Osteoblast (primary cell): ENCODE measurements at regions not wholly inside any gene's neighbourhood (a gene's known extent, or its start where the extent isn't known, plus 50 kb on each side); places are given as distances from the start of the nearest gene placed in this dataset.

Experiments
- DNase-seq: peaks from one replicate; pipeline ENCODE4 v3.0.0; 2011; ENCODE audit warnings: low spot score, mixed read lengths; ENCODE audit not compliant: insufficient read length; ENCODE audit errors: missing footprints
- H2AFZ ChIP-seq: 2 replicates; pipeline ENCODE4 v1.6.0; 2011; ENCODE audit warnings: mild to moderate bottlenecking, low read length
- H3K27ac ChIP-seq: 2 replicates; pipeline ENCODE4 v1.5.1; 2011; ENCODE audit warnings: mild to moderate bottlenecking, low read depth, low read length, moderate library complexity
- H3K27me3 ChIP-seq: 2 replicates; pipeline ENCODE4 v1.6.0; 2012; ENCODE audit warnings: mild to moderate bottlenecking, control low read depth, inconsistent platforms, low read length, moderate library complexity; ENCODE audit not compliant: insufficient read depth
- H3K36me3 ChIP-seq: 2 replicates; pipeline ENCODE4 v1.5.1; 2011; ENCODE audit warnings: mild to moderate bottlenecking, low read length, control low read depth, moderate library complexity; ENCODE audit not compliant: insufficient read depth
- H3K4me1 ChIP-seq: 2 replicates; pipeline ENCODE4 v1.5.1; 2011; ENCODE audit warnings: mild to moderate bottlenecking, low read length, control low read depth, moderate library complexity; ENCODE audit not compliant: insufficient read depth
- H3K4me2 ChIP-seq: 2 replicates; pipeline ENCODE4 v1.6.0; 2011; ENCODE audit warnings: mild to moderate bottlenecking, low read length; ENCODE audit not compliant: insufficient read depth
- H3K4me3 ChIP-seq: fragments of 200-600 bp; sonication (generic); 3 replicates; pipeline ENCODE4 v1.5.1; 2012; ENCODE audit warnings: mild to moderate bottlenecking, low read length, inconsistent platforms; ENCODE audit not compliant: insufficient read depth
- H3K79me2 ChIP-seq: 2 replicates; pipeline ENCODE4 v1.6.0; 2012; ENCODE audit warnings: mild to moderate bottlenecking, low read length, control low read depth, inconsistent platforms; ENCODE audit not compliant: insufficient read depth
- H3K9me3 ChIP-seq: 2 replicates; pipeline ENCODE4 v1.5.1; 2011; ENCODE audit warnings: low read depth, low read length, control low read depth
- H4K20me1 ChIP-seq: 2 replicates; pipeline ENCODE4 v1.6.0; 2012; ENCODE audit warnings: mild to moderate bottlenecking, low read length, control low read depth; ENCODE audit not compliant: insufficient read depth
- CTCF ChIP-seq: IDR thresholded peaks from 2 replicates; pipeline ENCODE4 v1.5.1; 2011; ENCODE audit warnings: mild to moderate bottlenecking, low read depth, low read length, moderate library complexity; ENCODE audit errors: extremely low read depth

GRCh38 chr4:135994360-135994759 lies 1537.9 kb downstream of the PCDH18 start:
- no peak for TF ChIP-seq CTCF
- Histone ChIP-seq H3K27me3 (no peaks in the 10 kb centered on the region), H3K4me3 (no peak overlapping the region), H3K27ac (no peak overlapping the region), H3K79me2 (no peaks in the 10 kb centered on the region), H2AFZ (no peak overlapping the region), H3K4me1 (no peaks in the 10 kb centered on the region), H3K4me2 (no peak overlapping the region), H4K20me1 (no peaks in the 10 kb centered on the region), H3K36me3 (no peaks in the 10 kb centered on the region), H3K9me3 (no peaks in the 10 kb centered on the region)
- no peak for DNase-seq

GRCh38 chr4:135976860-135977259 lies 1555.4 kb downstream of the PCDH18 start:
- H3K27ac ChIP-seq, result no peak overlapping the region
- TF ChIP-seq CTCF, result no peak
- no peaks in the 10 kb centered on the region for H3K79me2 ChIP-seq
- H3K36me3 ChIP-seq, result no peaks in the 10 kb centered on the region
- DNase-seq, result no peak
- H3K9me3 ChIP-seq, result no peaks in the 10 kb centered on the region
- H3K4me1 ChIP-seq, result no peaks in the 10 kb centered on the region
- H3K27me3 ChIP-seq, result no peaks in the 10 kb centered on the region
- H3K4me3 ChIP-seq, result no peak overlapping the region
- no peaks in the 10 kb centered on the region for H4K20me1 ChIP-seq
- no peak overlapping the region for H3K4me2 ChIP-seq
- H2AFZ ChIP-seq, result no peak overlapping the region

- no peak overlapping the region for H3K27ac ChIP-seq
- no peaks in the 10 kb centered on the region for H3K36me3 ChIP-seq
- DNase-seq, result no peak
- H3K4me2 ChIP-seq, result no peak overlapping the region
- no peak overlapping the region for H2AFZ ChIP-seq
- H3K4me1 ChIP-seq, result no peaks in the 10 kb centered on the region
- TF ChIP-seq CTCF, result no peak
- no peaks in the 10 kb centered on the region for H3K9me3 ChIP-seq
- no peak overlapping the region for H3K4me3 ChIP-seq
- no peaks in the 10 kb centered on the region for H3K27me3 ChIP-seq
- H4K20me1 ChIP-seq, result no peaks in the 10 kb centered on the region
- no peaks in the 10 kb centered on the region for H3K79me2 ChIP-seq
Observed at GRCh38 chr4:135966936-135967335, 1565.4 kb downstream of the PCDH18 start.

- DNase-seq, result no peak
Observed at GRCh38 chr4:135963009-135963408, 1569.3 kb downstream of the PCDH18 start.

More at GRCh38 chr4:135963009-135963408, 1569.3 kb downstream of the PCDH18 start:
- H3K4me3 ChIP-seq, result no peak overlapping the region
- H4K20me1 ChIP-seq, result no peaks in the 10 kb centered on the region
- H3K27ac ChIP-seq, result no peak overlapping the region
- no peaks in the 10 kb centered on the region for H3K4me1 ChIP-seq
- H3K79me2 ChIP-seq, result no peaks in the 10 kb centered on the region
- no peak overlapping the region for H3K4me2 ChIP-seq
- no peaks in the 10 kb centered on the region for H3K9me3 ChIP-seq
- no peak overlapping the region for H2AFZ ChIP-seq
- no peaks in the 10 kb centered on the region for H3K36me3 ChIP-seq
- H3K27me3 ChIP-seq, result no peaks in the 10 kb centered on the region
- no peak for TF ChIP-seq CTCF
